Fibroblast of upper back skin (primary cell): ENCODE measurements at regions not wholly inside any gene's neighbourhood (a gene's known extent, or its start where the extent isn't known, plus 50 kb on each side); places are given as distances from the start of the nearest gene placed in this dataset.
"Not testable (repeated sequence)": the region's sequence is repeated elsewhere in the genome, so short reads cannot be mapped to it uniquely, and the experiment has no call there.

Experiments used
- DNase-seq: peaks from one replicate; pipeline ENCODE4 v3.0.0-alpha.2; 2013

DNA sequence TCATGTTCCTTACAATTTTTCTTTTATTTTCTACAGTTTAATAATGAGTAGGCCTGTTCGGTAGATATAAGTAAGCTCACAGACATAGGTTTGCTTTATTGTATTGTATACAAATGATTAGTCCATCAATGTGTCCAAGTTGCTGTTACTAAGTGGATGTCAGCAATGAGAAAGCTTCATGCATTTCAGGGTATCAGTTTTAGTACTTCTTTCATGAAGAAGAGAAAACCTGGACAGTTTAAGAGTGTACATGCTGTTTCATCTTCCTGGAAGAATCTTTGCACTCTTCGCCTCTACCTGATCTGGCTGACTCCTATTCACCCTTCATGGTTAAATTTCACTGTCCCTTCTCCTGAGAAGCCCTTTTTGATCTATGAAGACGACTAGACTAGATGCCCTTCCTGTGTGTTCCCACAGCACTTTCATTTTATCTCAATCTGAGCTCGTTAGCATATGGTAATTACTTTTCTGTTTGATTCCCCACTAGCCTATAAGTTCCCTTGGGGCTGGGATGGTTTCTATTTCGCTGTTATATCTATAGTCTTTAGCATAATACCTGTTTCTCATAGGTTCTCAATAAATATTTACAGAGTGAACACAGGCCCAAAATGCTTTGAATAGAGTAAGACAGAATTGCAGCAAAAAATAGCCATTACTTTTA lies 70.7 kb downstream of the CETN3 start:
- DNase-seq: no peak

DNA sequence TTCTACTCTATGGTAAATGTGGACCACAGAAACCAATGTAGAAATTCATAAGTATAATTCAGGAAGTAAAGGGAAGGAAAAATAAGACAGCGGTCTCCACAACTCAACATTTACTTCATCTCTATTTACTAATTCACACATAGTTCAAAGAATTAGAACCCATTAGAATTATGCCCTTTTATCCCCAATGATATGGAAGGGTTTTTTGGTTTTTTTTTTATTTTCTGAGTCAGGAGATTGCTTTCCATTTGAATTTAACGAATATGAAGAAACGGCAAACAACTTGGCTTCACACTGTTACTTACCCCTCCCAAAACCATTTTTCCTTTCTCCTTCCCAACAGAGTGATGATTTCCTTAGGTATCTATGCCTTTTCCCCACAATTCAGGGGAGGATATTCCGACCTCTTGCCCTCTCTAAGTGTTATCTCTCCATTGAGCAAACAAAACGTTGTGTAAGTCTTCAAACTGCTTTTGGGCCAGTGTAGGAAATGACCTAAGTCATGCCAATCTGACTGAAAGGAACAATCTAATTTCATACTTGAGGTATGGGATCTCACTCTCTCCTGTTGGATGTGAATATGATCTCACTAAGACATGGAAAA lies 72.0 kb downstream of the CETN3 start:
- DNase-seq: no peak

DNA sequence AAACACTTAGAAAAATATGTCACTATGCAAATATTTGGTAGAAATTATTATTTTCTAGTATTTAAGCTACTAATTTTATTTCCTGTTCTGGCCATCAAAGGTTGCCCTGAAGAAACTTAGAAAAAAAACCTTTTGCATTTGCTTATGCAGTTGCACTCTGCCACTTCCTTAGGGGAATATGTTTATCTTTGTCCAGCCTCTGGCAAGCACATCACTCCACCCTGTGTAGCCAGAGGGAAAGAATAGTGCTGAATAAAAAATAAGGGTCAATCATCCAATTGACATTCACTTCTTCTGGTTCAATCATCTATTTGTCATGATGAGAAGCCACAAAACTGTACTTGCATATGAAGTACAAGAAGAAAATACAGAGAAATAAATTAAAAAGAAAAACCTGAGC lies 72.8 kb downstream of the CETN3 start:
- DNase-seq: no peak

DNA sequence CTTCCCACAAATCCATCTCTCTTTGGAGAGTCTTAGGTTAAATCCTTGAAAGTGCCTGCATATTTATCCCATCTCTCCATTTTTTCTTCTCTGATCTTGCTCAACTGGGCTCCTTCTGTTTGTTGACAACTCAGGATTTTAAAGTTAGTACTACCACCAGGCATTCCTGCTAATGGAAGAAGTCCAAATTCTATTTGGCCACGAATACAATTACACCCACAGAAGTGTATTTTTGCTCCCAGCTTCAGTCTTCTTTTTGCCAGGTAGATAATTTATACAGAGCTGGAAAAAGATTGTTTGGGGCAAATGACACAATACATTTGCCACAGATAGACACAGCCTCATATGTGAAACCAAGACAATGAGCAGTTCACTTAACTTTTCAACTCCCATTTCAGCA lies 74.8 kb downstream of the CETN3 start:
- no peak for DNase-seq

DNA sequence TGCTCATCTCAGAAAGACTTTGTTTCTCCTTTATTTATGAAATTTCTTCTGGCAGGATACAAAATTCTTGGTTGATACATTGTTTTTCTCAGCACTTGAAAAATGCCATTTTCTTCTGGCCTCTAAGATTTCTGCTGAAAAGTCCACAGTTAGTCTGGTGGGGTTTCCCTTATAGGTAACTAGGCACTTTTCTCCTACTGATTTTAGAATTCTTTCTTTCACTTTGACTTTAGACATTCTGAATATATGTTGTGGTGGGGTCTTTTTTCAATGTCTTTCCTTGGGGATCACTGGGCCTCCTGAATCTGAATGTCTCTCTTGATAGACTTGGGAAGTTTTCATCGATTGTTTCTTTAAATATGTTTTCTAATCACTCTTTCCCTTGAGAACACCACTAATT lies 79.6 kb downstream of the CETN3 start:
- DNase-seq: no peak

DNA sequence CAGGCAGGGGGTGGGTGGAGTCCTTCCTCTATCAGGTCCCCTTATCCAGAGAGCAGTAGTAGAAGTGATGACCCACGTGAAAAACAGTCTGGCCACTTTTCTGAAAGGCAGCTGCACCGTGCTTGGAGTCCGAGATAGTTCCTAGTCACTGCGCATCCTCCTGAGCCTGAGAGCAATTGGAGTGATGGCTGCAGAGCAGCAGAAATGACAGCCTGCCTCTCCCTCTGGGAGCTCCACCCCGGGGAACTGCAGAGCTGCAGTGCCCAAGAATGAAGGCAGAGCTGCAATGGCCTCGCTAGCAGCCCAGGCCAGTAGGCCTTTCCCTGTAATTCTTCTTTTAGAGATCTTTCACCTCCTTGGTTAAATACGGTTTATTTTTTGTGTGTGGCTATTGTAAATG lies 82.6 kb downstream of the CETN3 start:
- DNase-seq: no peak

DNA sequence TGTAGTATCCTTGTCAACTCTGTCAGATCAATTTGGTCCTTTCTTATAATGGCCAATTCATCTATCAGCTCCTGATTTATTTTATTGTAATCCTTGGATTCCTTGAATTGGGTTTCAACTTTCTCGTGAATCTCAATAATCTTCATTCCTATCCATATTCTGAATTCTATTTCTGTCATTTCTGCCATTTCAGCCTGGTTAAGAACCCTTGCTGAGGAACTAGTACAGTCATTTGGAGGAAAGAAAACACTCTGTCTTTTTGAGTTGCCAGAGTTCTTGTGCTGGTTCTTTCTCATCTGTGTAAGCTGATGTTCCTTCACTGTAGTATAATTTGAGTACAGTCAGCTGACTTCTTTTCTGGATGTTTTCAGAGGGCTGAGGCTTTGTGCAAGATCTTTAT lies 84.5 kb downstream of the CETN3 start:
- DNase-seq: no peak

DNA sequence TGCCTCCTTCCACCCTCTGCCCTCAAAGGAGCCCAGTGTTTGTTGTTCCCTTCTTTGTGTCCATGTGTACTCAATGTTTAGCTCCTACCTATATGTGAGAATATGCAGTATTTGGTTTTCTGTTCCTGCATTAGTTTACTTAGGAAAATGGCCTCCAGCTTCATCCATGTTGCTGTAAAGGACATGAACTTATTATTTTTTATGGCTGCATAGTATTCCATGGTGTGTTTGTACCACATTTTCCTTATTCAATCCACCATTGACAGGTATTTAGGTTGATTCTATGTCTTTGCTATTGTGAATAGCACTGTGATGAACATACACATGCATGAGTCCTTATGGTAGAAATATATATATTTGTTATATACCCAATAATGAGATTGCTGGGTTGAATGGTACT lies 89.2 kb downstream of the CETN3 start:
- not testable (repeated sequence) for DNase-seq

DNA sequence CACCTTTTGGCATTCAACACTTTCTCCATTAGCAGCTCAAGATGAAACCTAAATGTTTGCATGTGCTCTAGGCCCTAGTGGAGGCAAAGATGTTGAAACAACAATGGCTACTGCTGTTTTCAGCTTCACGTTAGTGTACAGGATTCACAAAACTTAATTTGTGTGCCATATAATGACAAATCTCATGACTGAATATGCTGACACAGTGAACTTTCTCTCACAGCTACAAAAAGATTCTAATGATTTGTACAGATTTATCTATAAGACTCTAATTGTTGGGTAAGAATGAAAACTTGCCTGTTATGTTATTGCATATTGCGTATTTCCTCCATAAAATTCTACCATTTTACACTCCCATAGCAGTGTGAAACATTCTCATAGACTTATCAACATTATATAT lies 97.5 kb downstream of the CETN3 start:
- no peak for DNase-seq

DNA sequence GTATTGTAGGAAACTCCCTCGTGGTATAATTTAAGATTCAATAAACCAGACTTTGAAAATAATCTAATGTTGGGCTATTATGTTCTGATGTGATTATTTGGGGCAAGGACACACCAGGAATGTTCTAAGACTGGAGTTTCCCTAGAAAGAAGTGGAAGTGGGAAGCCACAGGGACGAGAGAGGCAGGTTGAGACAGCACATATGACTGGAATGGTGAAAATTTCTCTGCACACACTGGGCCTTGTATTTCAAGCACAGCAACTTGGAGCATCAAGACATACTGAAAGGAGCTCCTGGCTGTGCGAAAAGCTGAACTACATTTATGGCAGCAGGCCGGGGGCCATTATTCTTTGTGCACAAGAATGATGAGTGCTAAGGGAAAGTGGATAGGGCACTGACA lies 98.2 kb downstream of the CETN3 start:
- DNase-seq: no peak

DNA sequence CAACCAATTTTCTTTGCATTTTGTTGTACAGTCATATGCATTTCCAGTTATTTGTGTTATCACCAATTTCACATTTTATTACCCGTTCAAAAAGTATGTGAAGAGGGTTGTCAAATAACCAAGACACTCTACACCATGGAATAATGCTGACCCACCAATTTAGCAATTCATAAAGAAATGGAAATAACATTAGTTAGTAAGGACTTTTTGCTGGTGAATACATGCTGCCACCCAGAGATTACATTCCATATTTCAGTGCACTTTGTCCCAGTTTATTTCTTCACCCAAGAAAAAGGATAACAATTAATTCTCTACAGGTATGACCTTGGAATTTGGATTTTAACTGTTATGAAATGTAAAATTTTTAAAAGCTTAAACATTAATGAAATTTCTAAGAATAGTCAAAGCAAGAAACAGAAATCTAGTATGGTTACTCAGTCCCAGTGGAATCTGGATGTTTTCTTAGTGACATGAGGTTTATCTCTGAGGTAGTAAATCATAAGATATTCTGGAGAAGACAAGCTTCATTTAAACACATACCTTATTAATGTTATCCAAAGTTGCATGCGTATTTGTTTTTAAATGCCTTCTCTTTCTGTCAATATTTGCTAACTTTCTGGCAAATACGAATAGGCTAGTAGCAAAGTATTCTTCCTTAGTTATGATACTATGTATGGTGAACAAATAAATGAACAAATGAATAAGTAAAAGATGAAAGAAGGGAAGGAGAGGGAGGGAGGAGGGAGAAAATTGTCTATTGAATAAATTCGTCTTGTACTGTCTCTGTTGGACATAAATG lies 100.6 kb downstream of the CETN3 start:
- peak; percentile 8 for DNase-seq

DNA sequence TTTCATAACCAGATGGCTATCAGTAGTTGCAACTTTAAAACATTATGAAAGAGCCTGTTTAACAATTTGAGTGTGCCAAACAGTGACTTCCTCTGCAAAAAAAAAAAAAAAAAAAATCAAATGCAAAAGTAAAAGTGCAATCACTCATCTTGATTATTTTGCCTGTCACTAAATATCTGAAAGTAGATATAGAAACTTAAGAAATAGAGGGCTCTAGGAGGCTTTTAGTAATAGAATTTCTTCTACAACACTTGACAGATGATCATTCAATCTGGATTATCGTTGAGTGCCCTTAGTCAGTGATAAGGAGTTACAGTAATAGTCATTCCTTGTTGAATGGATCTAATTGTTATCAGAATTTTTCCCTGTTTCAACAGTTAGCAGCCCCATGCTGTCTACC lies 101.8 kb downstream of the CETN3 start:
- no peak for DNase-seq

DNA sequence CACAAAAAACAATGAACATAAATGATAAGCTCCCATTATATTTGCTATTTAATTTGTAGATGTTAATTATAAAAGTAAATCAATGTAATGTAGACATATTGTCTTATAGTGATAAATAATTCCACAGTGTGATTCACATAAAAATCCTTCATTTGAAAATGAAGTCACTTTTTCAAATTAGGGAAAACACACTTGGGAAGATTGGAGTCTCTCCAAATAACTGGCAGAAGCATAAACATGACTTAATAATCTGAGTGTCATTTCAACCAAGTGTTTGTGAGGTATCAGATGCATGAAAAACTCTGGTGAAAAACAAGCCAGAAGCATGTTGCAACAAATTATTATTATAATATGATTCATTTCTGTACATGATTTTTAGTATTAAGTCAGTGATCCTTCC lies 102.2 kb downstream of the CETN3 start:
- no peak for DNase-seq

DNA sequence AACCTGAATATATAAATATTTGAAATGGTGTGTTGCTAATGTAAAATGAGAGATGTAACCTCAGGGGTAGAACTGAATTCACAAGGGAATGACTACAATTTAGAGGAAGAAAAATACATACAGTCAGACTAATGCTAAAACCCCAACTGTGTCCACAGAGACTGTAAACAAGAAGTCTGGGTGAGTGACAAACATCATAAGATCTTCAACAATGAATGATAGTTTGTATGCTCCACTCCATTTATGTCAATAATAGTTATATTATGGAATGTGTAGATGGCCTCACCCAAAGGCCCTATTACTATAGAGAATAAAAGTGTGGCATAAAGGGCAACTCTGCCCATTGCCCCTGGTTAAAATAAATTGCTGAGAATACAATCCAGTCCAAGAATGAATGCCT lies 102.9 kb downstream of the CETN3 start:
- no peak for DNase-seq

DNA sequence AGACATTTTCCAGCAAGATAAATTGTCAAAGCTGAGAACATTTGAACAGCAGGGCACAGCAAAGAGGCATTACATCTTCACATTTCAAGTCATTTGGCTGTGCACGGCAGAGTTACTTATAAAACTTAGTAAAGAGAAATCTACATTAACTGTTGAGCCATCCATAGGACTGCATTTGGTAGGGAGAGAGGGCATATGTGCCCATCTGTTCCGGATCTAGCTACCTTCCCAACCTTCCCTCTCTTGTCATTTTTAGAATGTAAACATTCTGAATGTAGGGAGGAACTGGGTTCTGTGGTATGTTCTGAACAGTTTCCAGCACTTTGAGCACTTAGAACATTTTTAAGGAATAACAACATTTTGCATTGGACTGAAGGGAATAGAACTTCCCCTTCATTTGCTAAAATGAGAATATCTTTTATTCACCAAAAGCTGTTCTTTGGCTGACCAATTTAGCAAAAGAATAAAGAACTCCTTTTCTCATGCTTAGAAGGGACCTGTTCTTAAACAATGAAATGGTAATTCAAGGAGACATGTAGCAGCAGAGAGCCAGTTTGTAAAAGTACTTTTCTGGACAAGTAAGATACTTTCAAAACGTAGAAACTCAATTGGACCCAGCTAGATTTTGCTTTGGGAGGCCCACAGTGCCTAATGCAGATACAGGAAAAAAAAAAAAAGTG lies 104.4 kb downstream of the CETN3 start:
- no peak for DNase-seq

DNA sequence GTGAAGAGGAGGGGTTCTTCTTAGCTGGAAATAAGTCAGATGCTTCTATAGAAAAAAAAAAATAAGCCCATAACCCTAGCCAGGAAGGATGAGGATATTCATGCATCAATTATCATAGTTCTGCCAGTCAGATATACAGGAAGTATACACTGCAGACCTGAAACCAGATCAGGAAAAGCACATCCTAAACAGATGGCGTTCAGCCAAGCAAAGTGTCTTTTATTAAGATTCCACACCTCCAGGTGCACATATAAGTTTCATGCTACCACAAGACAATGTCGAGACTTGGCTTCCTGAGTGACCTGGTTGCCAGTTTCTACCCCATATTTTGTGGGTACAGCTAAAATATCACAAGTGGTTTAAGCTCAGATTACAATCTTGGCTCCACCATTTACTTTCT lies 108.3 kb downstream of the CETN3 start:
- no peak for DNase-seq

DNA sequence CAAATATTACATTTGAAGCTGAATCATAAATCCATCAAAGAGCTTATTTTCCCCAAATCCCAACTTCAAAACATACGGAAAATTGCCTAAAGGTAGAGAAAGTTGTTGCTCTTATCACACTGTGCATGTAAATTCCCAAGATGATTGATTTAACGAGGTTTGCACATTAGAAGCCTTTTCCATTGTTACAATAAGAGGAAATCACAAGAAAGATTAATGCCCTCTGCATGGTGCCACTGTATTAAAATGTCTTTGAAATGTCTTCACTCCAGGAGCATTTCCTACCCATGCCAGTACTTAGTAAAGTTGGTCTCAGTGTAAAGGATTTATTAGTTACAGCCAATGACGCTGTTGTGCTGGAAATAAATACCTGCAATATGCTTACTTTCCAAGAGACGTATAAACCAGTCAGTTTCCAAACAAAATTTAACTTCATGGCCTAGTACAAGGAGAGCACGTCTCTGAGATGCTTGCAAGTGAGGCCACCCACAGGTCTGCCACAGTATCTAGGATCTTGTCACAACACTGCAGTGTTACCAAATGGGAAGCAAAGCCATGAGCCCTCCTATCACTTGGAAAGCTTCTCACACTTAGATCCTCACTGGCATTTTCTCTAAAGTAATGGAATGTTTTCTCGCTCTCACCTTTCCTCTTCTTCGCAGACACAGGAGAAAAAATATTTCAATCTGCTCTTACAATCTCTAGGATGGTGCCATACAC lies 112.4 kb downstream of the CETN3 start:
- no peak for DNase-seq

DNA sequence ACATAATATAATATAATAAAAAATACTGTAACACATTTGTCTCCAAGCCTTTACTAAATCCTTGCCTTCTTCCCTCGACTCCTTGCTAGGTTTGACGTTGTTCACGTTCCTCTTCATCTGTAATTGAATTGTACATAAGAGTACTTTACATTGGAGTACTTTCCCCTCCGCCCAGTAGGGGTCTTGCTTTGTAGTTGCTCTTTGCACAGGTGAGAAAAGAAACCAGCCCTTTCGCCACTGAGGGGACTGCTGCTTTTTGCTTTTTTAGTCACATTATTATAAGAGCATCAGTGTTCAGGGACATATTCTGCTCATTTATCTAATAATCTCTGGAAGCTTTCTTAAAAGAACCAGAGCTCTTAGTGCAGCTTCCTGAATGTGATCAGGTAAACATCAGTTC lies 115.0 kb downstream of the CETN3 start:
- no peak for DNase-seq

DNA sequence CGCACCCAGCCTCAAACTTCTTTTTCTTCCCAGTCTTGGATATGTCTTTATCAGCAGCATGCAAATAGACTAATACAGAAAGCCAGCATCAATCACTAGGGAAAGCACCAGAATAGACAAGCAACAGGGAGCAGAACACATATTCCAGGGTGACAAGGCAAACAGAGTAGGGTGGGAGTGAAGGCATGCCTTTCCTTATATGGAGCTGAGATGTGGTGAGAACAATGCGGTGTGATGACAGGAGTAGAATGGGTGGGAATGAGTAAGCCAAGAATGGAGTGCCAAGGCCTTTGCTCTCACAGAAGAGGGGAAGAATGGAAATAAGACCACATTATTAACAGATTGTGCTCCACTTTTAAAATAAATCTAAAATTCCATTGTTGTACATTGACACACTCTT lies 115.6 kb downstream of the CETN3 start:
- peak; percentile 99 for DNase-seq

DNA sequence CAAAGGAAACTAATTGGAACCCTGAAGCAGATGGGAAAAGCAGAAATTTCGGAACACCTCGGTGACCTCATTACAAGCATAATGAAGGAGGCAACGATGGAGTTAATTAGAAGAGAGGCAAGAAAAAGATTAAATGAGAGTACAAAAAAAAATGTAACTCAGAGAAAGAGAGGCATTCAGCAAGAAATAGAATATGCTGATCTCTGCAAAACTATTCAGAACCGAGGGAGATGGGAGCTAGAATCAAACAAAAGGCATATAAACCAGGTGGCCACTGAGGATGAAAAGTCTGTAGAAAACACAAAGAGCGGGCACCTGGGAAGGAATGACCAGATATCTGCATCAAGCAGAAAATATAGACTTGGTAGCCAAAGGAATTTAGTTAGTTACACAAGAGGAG lies 118.9 kb downstream of the CETN3 start:
- no peak for DNase-seq

DNA sequence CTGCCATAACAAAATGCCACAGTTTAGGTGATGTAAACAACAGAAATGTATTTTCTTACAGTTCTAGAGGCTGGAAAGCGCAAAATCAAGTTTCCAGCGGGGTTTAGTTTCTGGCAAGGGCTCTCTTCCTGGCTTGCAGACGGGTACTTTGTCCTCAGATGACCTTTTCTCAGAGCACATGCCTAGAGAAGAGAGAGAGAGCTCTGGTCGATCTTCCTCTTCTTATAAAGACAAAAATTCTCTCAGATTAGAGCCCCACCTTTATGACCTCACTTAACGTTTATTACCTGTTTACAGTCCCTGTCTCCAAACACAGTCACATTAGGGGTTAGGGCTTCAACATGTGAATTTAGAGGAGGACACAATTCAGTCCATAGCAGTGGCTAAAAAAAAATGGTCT lies 119.7 kb downstream of the CETN3 start:
- DNase-seq: peak; percentile 19

DNA sequence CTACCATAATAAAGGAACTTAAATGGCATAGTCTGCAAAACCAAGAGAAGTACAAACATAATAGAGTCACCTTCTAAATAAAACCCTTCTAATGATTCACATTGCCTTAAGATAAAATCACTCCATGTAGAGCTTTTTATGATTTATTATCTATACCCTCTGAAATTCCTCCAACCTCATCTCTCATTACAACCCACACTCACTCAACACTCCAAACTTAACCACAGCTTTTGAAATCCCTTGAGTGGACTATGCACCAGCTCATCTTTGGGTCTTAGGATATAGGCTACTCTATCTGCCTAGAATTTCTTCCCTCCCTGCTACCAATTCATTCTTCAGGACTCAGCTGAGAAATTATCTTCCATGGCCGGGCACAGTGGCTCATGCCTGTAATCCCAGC lies 122.5 kb downstream of the CETN3 start:
- peak; percentile 53 for DNase-seq

DNA sequence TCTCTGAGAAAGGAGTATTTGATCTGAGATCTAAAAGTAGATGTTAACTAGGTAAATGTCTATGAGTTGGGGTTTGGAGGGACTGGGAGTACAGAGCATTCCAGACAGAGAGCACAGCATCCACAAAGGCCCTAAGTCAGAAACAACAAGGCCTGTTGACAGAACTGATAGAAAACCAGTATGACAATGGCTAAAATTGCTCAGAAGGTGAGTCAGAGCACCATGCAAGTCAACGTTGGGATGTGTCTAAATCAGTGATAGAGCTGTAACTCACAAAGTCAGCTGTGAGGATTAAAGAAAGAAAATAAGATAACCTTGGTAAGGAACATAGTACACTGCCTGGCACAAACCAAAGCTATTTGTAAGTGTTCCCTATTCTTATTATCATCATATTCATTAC lies 124.0 kb downstream of the CETN3 start:
- DNase-seq: no peak
